ENCODE measurements at regions not wholly inside any gene's neighbourhood (a gene's known extent, or its start where the extent isn't known, plus 50 kb on each side); places are given as distances from the start of the nearest gene placed in this dataset.

DNA sequence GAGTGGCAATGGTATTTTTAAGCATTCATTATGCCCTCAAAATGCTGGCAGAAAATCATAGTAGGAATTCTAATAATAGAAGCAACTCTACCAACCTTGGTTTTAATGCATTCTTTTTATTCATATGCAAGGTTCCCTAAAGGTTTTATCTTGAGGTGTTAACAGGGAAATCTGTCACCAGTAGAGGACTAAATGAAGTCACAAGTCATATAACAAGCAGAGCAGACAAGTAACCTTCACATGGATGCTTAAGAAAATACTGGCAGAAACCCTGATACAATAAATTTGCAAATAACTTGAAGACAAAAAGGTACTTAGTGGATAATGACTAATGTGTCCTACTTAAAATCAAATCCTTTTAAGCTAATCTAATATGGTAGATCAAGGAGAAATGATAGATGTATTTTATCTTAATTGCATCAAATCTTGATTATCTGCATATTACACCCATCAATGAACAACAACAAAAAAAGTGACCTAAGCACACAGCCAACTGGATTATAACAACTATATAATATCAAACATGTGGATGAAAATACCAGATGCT, 73.3 kb downstream of the RFC3 start:
- peaks cover 1% of the 10 kb centered on the region for H3K27me3 Mint-ChIP-seq
- peaks cover 16 to 31% (median 20%) of the 10 kb centered on the region in 3 donors for H3K9me3 Mint-ChIP-seq
- H3K4me1 Mint-ChIP-seq, result no peaks in the 10 kb centered on the region
- H3K36me3 Mint-ChIP-seq, result peaks cover 3% of the 10 kb centered on the region
- no peak overlapping the region for H3K4me3 Mint-ChIP-seq
- H3K27ac Mint-ChIP-seq, result no peak overlapping the region

- H3K4me1 Mint-ChIP-seq, result no peaks in the 10 kb centered on the region
- H3K36me3 Mint-ChIP-seq, result peaks cover 5% of the 10 kb centered on the region
- H3K27me3 Mint-ChIP-seq, result peaks cover 1% of the 10 kb centered on the region
- H3K4me3 Mint-ChIP-seq, result peak overlapping the region in 1 of 4 donors; percentile 34
- no peak overlapping the region for H3K27ac Mint-ChIP-seq
- H3K9me3 Mint-ChIP-seq, result peaks cover 20 to 40% (median 21%) of the 10 kb centered on the region in 3 donors
Measured at GRCh38 chr13:33893559-33893958, 75.6 kb downstream of the RFC3 start.

GRCh38 chr13:33904431-33904830, 86.5 kb downstream of the RFC3 start:
- no peak overlapping the region for H3K4me3 Mint-ChIP-seq
- no peak overlapping the region for H3K27ac Mint-ChIP-seq
- no peaks in the 10 kb centered on the region for H3K4me1 Mint-ChIP-seq
- no peaks in the 10 kb centered on the region for H3K27me3 Mint-ChIP-seq
- H3K36me3 Mint-ChIP-seq, result no peaks in the 10 kb centered on the region
- peaks cover 2 to 12% (median 3%) of the 10 kb centered on the region in 3 donors for H3K9me3 Mint-ChIP-seq

DNA sequence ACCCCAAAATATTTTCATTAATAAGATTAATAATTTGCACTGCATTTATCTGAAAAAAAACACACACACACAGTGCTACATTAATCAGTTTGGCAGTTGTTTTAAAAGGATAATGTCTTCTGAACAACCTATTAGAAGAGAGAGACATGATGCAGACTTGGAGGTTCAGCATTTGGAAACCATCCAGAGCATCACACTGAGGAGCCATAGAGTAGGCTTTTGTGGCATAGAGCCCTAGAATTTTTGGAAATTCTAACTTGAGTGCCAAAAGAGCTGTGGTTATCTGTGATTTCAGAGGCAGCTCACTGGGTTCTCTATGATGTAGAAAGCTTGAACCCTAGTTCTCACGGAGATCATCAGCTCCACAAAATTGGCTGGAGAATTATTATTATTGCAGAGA, 90.2 kb downstream of the RFC3 start:
- H3K9me3 Mint-ChIP-seq, result no peaks in the 10 kb centered on the region
- H3K27ac Mint-ChIP-seq, result no peak overlapping the region
- H3K4me3 Mint-ChIP-seq, result no peak overlapping the region
- no peaks in the 10 kb centered on the region for H3K27me3 Mint-ChIP-seq
- no peaks in the 10 kb centered on the region for H3K4me1 Mint-ChIP-seq
- no peaks in the 10 kb centered on the region for H3K36me3 Mint-ChIP-seq

GRCh38 chr13:33910255-33910654, 92.3 kb downstream of the RFC3 start:
- Mint-ChIP-seq H3K4me3 (no peak overlapping the region), H3K9me3 (no peaks in the 10 kb centered on the region), H3K27ac (no peak overlapping the region), H3K27me3 (no peaks in the 10 kb centered on the region), H3K36me3 (peaks cover under 1% of the 10 kb centered on the region), H3K4me1 (no peaks in the 10 kb centered on the region)

GRCh38 chr13:33911521-33911920, 93.6 kb downstream of the RFC3 start:
- Mint-ChIP-seq H3K27me3 (no peaks in the 10 kb centered on the region), H3K27ac (no peak overlapping the region), H3K9me3 (no peaks in the 10 kb centered on the region), H3K4me3 (no peak overlapping the region), H3K36me3 (peaks cover 2% of the 10 kb centered on the region), H3K4me1 (no peaks in the 10 kb centered on the region)

GRCh38 chr13:33913829-33914228, 95.9 kb downstream of the RFC3 start:
- Mint-ChIP-seq H3K9me3 (no peaks in the 10 kb centered on the region), H3K36me3 (peaks cover 2% of the 10 kb centered on the region), H3K4me3 (no peak overlapping the region), H3K27ac (no peak overlapping the region), H3K4me1 (no peaks in the 10 kb centered on the region), H3K27me3 (no peaks in the 10 kb centered on the region)

DNA sequence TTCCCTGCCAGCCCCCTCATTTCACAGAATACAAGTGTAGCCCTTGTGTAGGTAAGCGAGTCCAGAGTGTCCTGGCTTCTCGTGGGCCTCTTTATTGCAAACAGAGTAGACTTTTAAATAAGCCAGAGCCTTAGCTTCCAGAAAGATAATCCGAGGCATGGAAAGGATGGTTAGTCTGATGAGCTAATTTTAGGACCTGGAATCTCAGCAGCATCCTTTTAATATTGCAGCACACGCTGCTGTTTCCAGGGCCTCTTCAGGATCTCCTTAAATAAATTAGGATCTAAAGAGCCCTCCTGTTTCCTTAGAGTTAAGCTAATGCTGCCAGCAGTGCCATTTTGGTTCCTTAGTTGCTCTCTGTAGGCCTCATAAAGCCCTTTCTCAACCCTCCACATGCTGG, 99.2 kb downstream of the RFC3 start:
- no peaks in the 10 kb centered on the region for H3K4me1 Mint-ChIP-seq
- no peak overlapping the region for H3K4me3 Mint-ChIP-seq
- peaks cover 2% of the 10 kb centered on the region for H3K36me3 Mint-ChIP-seq
- H3K27ac Mint-ChIP-seq, result no peak overlapping the region
- no peaks in the 10 kb centered on the region for H3K27me3 Mint-ChIP-seq
- H3K9me3 Mint-ChIP-seq, result no peaks in the 10 kb centered on the region

DNA sequence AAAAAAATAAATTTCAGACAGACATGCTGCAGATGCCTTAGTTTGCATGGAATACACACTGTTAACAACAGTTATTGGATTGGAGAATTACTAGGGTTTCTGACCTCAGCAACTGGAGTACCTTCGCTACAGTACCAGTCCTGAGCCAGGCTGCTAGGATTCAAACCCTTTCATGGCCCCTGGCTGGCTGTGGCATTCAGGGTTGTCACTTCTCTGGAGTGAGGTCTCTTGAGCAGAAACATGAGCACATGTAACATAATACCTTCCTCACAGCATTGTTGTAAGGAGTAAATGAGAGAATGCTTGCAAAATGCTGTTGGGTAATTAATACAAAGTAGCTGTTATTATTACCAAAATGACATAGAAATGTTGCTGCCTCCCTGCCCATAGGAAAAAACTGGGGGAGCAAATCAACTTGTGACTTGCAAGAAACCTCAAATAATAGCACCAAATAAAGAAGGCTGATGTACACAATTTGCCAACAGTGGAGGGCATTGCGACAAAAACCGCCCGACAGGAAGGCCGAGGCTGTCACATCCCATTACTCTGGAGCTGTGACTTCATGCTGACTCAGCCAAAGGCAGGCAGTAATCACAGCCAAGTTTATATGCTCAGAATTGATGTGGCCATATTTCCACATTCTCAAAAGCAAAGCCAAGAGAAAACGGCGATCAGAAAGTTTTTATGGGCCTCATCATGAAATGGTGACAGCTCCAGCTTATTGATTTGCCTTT, 100.4 kb downstream of the RFC3 start:
- Mint-ChIP-seq H3K36me3 (peaks cover 2% of the 10 kb centered on the region), H3K27me3 (no peaks in the 10 kb centered on the region), H3K4me3 (no peak overlapping the region), H3K4me1 (no peaks in the 10 kb centered on the region), H3K27ac (no peak overlapping the region), H3K9me3 (no peaks in the 10 kb centered on the region)

- peaks cover 2% of the 10 kb centered on the region for H3K36me3 Mint-ChIP-seq
- H3K27ac Mint-ChIP-seq, result no peak overlapping the region
- no peaks in the 10 kb centered on the region for H3K9me3 Mint-ChIP-seq
- no peak overlapping the region for H3K4me3 Mint-ChIP-seq
- H3K27me3 Mint-ChIP-seq, result no peaks in the 10 kb centered on the region
- H3K4me1 Mint-ChIP-seq, result no peaks in the 10 kb centered on the region
Measured at GRCh38 chr13:33919120-33919519, 101.2 kb downstream of the RFC3 start.

DNA sequence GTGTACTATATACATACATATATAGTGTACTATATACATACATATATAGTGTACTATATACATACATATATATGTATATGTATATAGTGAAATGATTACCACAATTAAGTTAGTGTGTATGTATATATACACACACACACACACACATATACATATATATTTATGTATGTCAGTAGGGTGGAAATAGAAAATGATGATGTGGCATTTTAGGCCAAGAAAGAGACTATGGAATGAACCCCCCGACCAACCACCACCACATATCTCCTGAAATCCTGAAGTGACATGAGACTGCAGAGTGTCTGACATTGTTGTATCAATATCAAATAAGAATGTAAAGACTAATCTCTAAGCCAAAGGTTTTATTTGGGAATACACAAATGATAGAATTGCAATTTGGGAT, 107.6 kb downstream of the RFC3 start:
- H3K27me3 Mint-ChIP-seq, result no peaks in the 10 kb centered on the region
- no peak overlapping the region for H3K27ac Mint-ChIP-seq
- no peaks in the 10 kb centered on the region for H3K4me1 Mint-ChIP-seq
- no peaks in the 10 kb centered on the region for H3K9me3 Mint-ChIP-seq
- H3K36me3 Mint-ChIP-seq, result no peaks in the 10 kb centered on the region
- H3K4me3 Mint-ChIP-seq, result no peak overlapping the region

- no peaks in the 10 kb centered on the region for H3K27me3 Mint-ChIP-seq
- peak overlapping the region in 1 of 3 donors; percentile 45 for H3K27ac Mint-ChIP-seq
- no peak overlapping the region for H3K4me3 Mint-ChIP-seq
- no peaks in the 10 kb centered on the region for H3K4me1 Mint-ChIP-seq
- no peaks in the 10 kb centered on the region for H3K9me3 Mint-ChIP-seq
- no peaks in the 10 kb centered on the region for H3K36me3 Mint-ChIP-seq
Measured at GRCh38 chr13:33927315-33927714, 109.4 kb downstream of the RFC3 start.

GRCh38 chr13:33931397-33932311, 113.7 kb downstream of the RFC3 start:
- Mint-ChIP-seq H3K36me3 (no peaks in the 10 kb centered on the region), H3K9me3 (no peaks in the 10 kb centered on the region)

GRCh38 chr13:33932769-33933406, 114.9 kb downstream of the RFC3 start:
- Mint-ChIP-seq H3K36me3 (no peaks in the 10 kb centered on the region), H3K27me3 (no peaks in the 10 kb centered on the region), H3K4me3 (no peak overlapping the region), H3K9me3 (no peaks in the 10 kb centered on the region), H3K27ac (no peak overlapping the region), H3K4me1 (no peaks in the 10 kb centered on the region)

More at GRCh38 chr13:33931397-33932311, 113.7 kb downstream of the RFC3 start:
- no peak overlapping the region for H3K4me3 Mint-ChIP-seq
- no peaks in the 10 kb centered on the region for H3K27me3 Mint-ChIP-seq
- no peak overlapping the region for H3K27ac Mint-ChIP-seq
- no peaks in the 10 kb centered on the region for H3K4me1 Mint-ChIP-seq

- Mint-ChIP-seq H3K4me1 (no peaks in the 10 kb centered on the region), H3K9me3 (no peaks in the 10 kb centered on the region), H3K27me3 (no peaks in the 10 kb centered on the region), H3K4me3 (no peak overlapping the region), H3K36me3 (no peaks in the 10 kb centered on the region), H3K27ac (no peak overlapping the region)
Measured at GRCh38 chr13:33933810-33934209, 115.9 kb downstream of the RFC3 start.

Measured in IgD-negative memory B cell (primary cell).